Kasumi-1 (cell line): ENCODE measurements at regions not wholly inside any gene's neighbourhood (a gene's known extent, or its start where the extent isn't known, plus 50 kb on each side); places are given as distances from the start of the nearest gene placed in this dataset.
A peak's percentile ranks its signal among the peaks of the same experiment; 100 is the strongest.

ENCODE experiments used
- DNase-seq, 2 experiments: peaks; one replicate each; lab custom pipeline; 2025; lab: John Stamatoyannopoulos, UW

DNA sequence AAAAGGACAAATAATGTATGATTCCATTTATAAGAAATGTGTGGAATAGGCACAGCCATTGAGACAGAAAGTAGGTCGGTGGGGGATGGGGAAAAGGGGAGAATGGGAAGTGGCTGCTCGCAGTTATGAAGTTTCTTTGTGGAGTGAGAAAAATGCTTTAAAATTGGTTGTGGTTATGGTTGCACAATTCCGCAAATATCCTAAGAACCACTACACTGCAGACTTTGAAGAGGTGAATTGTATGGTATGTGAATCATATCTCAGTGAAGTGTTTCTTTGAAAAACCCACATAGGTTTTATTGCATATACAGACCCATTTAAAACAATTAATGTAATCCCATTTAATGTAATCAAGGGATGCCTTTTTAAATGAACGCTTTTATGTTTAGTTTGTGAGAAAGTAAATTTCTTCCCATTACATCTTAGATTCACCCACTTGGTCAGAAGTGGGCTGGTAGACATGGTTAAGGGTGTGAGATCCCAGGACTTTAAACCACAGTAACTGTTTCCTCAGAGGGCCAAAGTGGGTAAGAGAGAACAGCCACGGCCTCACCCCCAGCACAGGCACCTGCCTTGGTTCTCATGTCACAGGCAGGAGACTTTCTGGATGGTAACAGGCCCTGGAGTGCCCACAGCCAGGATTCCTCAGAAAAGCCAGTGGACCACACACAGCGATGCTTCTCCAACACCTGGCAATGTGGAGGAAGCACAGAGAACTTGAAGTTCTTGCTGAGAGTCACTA, 119.3 kb upstream of the GJB6 start:
- peak; percentile 1 to 4 for DNase-seq

DNA sequence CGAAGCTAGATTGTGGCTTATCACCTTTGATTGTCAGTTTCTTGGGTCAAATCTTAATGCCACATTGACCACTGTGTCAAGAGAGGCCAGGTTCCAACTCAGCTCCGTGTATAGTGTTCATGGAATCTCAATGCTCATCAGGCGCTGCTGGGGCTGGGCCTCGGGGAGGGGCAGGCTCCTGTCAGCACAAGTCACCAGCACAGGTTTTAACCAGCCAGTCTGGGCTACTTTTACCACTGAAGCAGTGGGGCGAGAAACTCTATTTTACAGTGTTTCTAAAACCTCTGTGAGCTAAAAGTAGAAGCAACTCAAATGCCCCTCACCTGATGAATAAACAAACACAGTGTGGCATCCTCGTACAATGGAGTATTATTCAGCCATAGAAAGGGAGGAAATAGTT, 118.7 kb upstream of the GJB6 start:
- no peak for DNase-seq

DNA sequence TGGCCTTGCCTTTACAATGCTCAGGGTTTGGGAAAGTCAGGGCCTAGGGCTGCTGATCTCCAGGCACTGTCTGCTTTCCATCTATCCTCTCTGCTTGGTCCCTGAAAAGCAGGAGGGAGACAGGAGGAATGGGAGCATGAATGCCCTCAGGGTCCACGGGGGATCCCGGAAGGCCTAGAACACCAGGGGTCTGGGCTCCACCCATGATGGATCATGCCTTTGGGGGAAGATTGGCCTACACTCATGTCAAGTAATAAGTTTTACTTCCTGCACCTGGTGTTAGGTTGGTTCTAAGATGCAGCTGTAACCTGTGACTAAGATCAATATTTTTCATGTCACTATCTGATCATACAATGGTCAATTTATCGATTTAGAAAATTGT, 118.3 kb upstream of the GJB6 start:
- no peak for DNase-seq

DNA sequence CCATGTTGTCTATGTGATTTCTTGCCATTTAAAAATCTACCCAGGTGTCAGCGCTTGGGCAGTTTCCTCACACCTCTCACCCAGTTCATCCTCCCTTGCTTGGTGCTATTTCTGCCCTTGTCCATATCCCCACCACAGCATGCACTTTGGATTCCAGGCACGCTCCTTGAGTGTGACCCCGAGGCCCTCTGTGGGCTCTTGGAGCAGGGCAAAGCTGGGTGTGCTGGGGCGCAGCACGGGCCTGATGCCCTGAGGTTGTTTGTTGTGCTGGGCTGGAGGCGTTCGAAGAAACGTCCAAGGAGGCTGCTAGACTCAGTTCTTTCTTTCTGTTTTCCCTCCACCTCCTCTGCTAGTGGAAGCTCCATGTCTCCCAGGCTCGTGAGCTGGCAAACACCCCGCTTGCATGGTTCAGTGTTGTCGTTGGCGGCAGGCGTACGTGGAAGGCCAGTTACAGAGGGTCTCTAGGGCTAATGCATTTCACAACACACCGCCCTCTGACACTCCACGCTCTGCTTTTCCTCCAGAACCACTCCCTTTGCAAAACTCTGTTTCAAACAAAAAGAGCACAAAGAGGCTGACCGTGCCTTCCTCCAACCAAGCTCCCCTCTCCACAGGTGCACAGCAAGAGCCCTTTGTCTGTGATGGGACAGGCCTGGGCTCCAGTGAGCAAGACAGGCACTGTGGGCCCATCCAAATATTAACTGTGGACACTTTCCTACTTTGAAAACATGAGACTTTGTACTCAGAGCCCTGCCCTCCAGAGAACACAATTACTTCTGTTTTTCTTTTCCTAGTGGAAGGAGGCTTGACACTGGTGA, 117.7 kb upstream of the GJB6 start:
- DNase-seq, result no peak

DNA sequence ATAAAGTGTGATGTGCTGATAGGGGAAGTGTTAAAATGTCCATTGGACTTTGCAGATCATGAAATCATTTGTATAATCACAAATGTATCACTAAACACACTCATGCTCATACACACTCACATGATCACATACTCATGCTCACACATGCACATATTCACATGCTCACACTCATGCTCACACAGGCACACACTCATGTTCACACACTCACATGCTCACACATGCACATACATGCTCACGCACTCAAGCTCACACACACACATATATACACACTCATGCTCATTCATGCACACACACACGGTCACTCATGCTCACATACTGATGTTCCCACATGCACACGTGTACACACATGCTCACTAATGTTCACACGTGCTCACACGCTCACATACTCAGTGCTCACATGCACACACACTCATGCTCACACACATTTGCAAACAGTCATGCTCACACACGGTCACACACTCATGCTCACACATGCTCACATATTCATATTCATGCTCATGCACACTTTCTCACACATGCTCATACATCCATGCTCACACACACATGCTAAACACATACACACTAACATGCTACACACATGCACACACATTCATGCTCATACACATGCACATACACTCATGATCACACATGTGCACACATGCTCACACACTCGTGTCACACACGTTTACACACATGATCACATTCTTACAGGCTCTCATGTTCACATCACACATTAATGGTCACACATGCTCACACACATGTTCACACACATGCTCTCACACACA, 116.7 kb upstream of the GJB6 start:
- no peak for DNase-seq

DNA sequence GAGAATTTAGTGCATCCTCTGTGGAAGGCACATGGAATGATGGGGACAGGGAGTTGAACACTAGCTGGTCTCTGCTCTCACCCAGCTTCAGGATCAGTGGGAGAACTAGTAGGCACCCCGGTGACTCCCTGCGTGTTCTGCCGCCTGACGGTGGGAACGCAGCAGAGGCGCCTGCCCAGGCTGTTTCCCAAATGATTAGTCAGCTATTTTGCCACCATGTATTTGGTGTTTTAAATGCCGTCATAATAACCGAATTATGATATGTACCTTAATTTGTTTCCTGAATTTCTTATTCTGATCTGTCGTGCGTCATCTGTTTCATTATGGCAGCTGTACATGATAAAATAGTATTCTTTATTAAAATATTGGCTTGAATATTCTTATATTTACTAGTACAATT, 115.9 kb upstream of the GJB6 start:
- no peak for DNase-seq

DNA sequence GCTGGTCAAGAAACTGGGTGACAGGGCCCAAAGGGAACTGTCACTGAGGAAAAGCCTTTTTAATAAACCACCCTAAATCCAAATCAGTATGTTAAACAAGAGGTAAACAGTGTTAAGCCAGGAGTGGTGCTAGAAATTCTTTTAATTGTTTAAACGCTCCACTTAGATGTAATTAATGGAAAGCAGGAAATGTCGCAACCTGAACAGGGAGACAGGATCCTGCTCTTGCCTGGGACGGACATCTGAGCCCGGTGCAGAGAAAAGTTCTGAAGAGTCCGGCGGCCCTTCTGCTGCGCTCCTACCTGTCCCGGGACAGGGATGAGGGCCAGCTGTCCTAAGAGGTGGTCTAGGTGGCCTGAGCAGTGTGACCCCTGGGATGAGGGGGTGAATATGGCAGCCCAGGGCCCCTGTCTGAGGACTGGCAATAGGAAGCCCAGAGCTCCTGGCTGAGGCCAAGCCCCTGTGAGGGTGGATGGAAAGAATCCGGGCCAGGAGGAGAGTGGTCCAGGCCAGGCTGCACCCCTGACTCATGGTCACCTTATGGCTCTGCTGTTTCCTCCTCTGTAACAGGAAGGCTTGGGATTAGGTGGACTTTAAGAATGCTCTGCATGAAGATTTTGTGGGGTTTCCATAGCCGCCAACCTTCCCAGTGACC, 112.8 kb upstream of the GJB6 start:
- DNase-seq, result no peak

DNA sequence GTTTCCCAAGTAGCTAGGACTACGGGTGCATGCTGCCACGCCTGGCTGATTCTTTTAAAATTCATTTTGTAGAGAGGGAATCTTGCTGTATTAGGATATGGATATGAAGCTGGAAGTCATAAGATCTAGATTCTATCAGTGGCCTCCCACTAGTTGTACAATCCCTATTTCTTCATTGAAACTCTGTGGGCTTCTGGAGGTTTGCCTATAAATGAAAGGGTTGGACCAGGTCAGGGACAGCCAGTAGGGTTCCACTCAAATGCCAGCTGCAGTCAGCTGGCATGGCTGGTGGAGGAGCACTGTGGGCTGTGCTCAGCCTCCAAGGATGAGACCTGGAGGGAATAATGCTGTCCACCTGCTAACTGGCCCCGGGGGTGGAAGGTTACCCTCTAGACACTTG, 110.2 kb upstream of the GJB6 start:
- no peak for DNase-seq

DNA sequence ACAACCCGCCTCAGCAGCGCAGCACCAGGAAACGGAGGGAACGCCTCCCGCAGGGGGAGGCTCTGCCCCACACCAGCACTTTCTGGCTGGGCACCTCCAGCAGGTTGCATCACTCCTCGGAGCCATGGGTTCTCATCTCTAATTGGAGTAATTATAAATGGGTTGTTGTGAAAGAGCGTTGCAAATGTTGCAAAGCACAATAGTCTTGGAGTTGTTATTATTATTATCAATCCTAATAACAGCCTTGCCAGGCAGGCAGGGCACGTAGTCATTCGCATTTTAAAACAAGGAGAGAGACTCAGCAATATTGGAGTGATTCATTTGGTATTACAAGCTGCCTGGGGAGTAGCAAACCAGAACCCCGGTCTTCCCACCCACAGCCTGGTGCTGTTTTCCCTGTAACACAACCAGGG, 108.6 kb upstream of the GJB6 start:
- no peak for DNase-seq

DNA sequence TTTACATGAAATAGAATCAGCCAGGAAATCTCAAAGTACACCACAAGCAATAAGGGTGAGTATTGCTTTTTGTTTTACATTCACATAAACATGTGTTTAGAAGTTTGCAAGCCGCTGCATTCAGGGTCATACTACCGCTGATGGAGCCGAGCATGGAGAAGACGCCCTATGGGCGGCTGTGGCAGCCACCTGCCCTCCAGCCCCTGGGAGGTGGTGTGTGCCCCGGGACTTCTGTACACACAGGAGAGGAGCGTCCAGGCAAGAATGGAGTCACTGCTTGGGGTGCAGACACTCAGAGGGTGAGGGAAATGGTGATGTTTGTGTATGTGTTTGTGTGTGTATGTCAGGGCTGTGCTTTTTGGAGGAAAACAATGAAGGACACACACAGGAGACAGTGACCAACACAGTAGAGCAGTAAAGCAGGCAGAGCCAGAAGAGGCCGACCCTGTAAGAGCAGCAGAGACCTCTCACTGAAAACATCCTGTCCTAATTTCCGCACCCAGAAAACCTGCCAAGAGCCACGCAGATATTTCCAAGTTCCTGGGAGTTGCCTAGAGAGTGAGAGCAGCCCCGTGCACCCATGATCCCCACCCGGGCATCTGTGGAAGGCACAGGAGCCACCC, 108.1 kb upstream of the GJB6 start:
- no peak for DNase-seq

DNA sequence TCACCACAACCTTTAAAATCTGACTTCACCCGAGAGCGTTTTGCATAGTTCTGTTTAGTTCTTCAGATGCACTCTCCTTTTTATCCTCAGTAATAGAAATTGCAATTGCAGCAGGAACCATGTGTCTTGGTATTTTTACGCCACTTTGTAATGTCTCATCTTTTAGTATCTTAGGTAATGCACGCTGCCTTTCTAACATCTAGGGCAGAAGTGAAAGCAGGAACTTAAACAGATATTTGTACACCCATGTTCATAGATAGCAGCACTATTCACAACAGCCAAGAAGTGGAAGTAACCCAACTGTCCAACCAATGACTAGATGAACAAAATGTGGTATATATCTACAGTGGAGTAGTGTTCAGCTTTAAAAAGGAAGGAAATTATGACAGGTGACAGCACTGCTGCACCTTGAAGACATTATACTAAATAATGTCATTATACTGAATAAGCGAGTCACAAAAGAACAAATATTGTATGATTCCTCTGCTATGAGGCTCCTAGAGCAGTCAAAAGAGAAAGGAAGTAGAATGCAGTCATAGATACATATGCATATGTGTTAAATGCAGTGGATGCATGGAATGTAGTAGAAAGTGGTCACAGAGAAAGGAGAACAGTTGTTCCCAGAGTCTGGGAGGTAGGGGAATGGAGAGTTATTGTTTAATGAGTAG, 105.9 kb upstream of the GJB6 start:
- no peak for DNase-seq

DNA sequence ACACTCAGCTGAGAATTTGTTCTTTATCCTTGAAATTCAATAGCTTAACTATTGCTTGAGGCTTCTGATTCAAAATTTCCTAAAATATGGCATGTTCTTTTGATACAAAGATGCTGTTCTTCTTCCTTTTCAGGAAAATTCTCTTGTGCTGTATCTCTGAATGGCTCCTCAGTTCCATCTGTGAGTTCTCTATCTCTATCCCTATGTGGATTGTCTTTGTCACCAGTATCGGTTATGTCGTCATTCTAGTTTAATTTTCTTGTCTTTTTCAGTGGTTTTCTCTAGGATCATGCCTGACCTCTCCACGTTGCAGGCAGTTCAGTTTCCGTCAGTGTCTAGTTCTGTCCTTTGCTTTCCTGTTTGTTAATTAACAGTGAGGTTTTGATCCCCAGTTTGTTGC, 104.6 kb upstream of the GJB6 start:
- DNase-seq, result no peak

DNA sequence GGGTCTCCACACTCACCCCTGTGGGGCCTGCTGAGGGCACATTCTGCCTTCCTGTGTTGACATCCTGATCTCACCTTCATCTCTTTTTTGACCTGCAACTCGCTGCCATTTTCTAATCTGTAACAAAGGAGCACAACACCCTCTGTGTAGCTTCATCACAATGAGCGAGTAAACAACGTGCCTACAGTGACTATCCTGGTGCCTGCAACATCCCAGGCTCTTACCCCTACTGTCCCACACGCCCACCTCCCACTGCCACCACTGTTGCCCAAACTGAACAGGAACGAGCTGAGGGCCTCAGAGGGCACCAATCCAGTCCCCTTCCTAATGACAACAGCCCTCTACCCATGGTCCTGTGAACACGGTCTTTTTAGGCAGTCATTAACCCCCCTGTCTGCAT, 102.2 kb upstream of the GJB6 start:
- DNase-seq, result no peak

DNA sequence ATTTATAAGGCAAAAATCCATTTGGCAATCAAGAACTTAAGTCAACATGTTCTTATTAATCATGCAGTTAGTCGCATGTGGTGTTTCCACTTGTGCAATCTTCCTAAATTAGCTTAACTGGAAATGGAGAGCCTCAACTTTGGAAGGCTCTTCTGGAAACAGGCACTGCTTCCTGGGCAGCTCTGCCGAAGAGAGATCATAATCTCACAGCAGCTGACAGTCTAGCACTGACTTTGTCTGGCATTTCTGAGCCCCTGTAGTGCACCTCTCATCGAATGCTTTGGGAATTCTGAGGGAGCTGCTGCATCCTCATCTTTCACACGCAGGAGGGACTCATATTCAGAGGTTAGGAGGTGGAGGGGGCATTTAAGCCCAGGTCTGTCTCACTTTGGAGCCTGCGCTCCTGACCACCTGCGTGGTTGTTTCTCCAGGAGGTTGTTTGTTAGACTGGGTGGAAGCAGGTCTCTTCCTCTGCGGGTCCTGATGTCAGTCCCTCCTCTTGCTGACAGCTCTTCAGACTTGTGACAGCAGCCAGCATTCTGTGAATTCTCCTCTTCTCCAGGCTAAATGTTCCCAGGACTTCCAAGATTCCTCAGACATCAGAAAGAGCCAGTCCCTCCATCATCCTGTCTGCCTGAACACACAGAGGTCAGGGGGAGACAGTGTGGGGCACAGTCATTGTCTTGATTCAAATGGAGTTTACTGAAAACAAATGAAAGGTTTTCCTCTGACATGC, 100.4 kb upstream of the GJB6 start:
- no peak for DNase-seq

DNA sequence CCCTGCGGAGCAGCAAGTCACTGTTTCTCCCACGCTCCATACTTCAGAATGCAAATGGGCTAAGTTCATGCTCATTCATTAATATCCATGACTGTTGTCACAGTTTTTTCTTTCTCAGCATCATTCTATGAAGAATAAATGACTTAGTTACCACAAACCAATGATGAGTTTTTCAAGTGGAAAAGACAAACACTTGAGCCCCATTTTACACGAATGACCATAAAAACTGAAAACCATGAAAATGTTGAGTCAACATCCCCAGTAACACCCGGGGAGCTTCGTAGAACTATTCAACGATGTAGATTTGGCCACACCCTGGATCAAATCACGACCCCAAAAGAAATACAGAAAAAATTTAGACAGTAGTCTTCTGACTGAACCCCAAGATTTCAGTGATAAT, 99.8 kb upstream of the GJB6 start:
- no peak for DNase-seq

DNA sequence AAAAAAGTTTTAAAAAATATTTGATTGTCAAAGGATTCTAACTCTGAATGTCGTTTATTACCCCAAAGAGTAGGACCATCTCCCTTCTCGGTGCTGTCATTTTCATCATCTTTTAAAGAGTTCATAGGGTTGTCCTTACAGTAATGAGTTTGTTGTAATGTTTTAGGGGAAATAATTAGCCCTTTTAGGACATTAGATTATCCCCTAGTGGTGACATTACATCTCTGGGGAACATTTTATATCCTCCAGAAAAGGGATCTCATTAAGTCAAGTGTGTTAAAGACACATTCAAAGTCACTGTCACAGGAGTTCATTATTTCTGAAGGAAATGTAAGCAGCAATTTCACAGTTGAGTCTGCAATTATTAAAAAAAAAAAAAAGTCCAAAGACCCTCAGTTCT, 99.3 kb upstream of the GJB6 start:
- DNase-seq, result no peak

DNA sequence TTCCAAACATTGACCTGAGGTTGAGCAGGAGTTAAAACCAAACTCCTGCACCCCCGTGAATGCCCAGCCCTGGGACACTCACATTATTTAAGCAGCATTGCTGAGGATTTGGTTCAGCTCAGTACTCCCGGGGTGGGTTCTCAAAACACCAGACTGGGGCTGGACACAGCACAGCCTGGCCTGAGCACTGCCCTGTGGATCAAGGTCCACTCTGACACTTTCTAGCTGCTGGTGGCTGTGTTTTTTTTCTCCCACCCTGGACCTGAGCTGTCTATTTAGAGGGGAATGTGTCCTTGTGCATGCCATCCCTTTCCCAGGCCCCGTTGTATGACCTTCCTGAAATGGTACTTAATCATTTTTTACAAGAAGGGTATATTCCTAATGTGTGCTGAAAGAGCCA, 94.7 kb upstream of the GJB6 start:
- DNase-seq, result no peak

DNA sequence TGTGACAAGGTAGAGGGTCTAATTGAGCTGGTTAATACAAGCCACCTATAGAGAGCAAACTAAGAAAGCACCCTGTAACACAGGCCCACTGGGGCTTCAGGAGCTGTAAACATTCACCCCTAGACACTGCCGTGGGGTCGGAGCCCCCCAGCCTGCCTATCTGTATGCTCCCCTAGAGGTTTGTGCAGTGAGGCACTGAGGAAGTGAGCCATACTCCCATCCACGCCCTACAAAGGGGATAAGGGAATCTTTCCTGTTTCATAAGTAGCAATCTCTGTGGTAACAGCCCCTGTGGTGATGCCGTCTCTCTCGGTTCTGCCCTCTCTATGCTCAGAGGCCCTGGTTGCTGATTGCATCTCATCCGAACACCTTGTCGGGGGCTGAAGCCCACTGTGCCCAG, 94.2 kb upstream of the GJB6 start:
- DNase-seq, result no peak

DNA sequence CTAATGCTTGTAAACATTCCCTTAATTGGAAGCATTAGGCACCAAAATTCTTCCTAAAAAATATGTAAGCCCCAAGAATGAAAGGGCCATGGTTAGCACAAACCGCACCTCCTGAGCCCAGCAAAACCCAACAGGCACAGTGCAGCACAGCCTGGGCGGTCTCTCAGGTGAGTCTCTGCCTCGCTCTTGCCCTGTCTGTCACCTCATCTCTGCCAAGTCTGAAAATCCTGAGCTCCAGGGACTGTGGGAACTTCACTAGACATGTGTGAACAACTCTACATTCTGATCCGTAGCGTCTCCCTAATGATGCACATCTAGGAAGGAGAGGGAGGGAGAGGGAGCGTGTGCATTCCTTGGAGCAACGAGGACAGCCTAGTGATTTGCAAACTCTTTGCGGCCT, 88.8 kb upstream of the GJB6 start:
- no peak for DNase-seq

DNA sequence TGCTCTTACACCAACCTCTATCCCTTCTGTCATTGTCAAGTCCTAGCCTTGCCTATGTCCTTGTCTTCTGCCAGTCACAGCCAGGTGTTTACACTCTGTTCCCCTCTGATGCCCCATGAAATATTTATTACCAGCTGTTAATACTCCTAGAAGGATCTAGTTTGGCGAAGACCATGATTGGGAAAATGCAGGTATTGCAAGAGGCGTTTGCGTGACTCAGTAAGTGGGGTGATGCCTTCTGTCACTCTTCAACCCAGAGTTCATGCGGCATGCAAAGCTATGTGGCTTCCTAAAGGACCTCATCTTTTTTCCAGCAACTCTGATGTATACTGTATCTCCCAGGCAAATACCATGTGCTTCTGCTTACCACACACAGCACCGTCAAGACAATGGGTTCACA, 81.8 kb upstream of the GJB6 start:
- DNase-seq, result no peak

DNA sequence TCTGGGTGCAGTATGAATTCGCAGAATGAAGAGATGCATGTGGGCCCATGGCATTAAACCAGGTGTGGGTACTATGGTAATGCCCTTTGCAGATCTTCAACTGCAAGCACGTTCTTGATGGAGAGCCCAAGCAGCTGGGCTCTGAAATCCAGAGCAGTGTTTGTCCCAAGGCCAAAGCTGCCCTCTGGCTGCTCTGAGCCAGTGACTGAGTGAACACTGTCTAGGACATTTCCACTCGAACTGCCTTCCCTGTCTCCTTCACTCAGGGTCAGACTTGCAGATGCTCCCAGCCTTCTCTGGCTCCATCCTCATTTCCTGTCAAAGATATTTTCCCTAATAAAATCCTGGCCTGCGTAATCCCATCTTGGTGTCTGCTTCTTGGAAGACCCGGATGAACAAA, 80.2 kb upstream of the GJB6 start:
- DNase-seq, result no peak
